ENCODE measurements at regions not wholly inside any gene's neighbourhood (a gene's known extent, or its start where the extent isn't known, plus 50 kb on each side); places are given as distances from the start of the nearest gene placed in this dataset.

DNA sequence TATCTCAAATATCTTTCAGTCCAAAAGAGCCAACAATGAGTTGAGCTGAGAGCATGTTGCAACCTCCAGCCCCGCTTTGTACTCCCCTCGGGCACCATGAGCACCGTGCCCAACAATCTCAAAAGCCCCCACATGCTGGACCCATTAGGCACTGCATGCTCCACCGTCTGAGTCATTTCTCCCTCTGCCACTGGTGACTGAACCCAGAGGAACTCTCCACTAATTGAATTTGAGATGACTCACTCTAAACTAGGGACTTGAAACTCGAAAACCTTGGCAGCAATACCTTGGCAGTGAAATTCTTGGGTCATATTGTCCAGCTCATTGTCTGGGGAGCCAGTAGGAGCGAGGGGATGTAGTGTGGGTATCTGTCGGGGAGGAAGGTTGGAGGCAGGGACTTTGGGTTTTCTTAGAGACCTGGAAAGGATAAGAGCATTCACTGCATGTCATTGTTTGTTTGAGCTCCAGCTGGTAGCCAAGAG lies 49.9 kb upstream of the SLIT3 start (continued):
- TF ChIP-seq, protein P1, sequence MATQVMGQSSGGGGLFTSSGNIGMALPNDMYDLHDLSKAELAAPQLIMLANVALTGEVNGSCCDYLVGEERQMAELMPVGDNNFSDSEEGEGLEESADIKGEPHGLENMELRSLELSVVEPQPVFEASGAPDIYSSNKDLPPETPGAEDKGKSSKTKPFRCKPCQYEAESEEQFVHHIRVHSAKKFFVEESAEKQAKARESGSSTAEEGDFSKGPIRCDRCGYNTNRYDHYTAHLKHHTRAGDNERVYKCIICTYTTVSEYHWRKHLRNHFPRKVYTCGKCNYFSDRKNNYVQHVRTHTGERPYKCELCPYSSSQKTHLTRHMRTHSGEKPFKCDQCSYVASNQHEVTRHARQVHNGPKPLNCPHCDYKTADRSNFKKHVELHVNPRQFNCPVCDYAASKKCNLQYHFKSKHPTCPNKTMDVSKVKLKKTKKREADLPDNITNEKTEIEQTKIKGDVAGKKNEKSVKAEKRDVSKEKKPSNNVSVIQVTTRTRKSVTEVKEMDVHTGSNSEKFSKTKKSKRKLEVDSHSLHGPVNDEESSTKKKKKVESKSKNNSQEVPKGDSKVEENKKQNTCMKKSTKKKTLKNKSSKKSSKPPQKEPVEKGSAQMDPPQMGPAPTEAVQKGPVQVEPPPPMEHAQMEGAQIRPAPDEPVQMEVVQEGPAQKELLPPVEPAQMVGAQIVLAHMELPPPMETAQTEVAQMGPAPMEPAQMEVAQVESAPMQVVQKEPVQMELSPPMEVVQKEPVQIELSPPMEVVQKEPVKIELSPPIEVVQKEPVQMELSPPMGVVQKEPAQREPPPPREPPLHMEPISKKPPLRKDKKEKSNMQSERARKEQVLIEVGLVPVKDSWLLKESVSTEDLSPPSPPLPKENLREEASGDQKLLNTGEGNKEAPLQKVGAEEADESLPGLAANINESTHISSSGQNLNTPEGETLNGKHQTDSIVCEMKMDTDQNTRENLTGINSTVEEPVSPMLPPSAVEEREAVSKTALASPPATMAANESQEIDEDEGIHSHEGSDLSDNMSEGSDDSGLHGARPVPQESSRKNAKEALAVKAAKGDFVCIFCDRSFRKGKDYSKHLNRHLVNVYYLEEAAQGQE (IDR thresholded peaks at IDR 0.05; ENCODE audit: borderline replicate concordance), result no peak
- TF ChIP-seq, protein P1 (CRISPR knock-in tag; IDR thresholded peaks at IDR 0.05; ENCODE audit: low read depth), result no peak
- TF ChIP-seq ZNF785 (CRISPR knock-in tag; IDR thresholded peaks at IDR 0.05) (no peak), MECOM (CRISPR knock-in tag; IDR thresholded peaks at IDR 0.05) (no peak), ZNF780A (CRISPR knock-in tag; IDR thresholded peaks at IDR 0.05) (no peak)

Measured in K562 (cell line).